Mesenchymal stem cell (in vitro differentiated cells and primary cell): ENCODE measurements at regions not wholly inside any gene's neighbourhood (a gene's known extent, or its start where the extent isn't known, plus 50 kb on each side); places are given as distances from the start of the nearest gene placed in this dataset.
A peak's percentile ranks its signal among the peaks of the same experiment; 100 is the strongest.

ENCODE experiments used
- DNase-seq: peaks from one replicate; pipeline ENCODE4 v3.0.0-alpha.2; 2013
- H2AFZ ChIP-seq: one replicate; pipeline ENCODE4 v1.6.1; 2013; ENCODE audit warnings: low read depth, mild to moderate bottlenecking, control low read depth, inconsistent platforms, low read length, moderate library complexity
- H2AK5ac ChIP-seq: 2 replicates; pipeline ENCODE4 v1.6.1; 2013; ENCODE audit warnings: low read length, moderate library complexity, mild to moderate bottlenecking, inconsistent platforms; ENCODE audit not compliant: severe bottlenecking
- H2BK120ac ChIP-seq: one replicate; pipeline ENCODE4 v1.6.1; 2013; ENCODE audit warnings: low read depth, mild to moderate bottlenecking, inconsistent platforms, low read length, moderate library complexity
- H2BK12ac ChIP-seq, 2 experiments: one replicate each; pipeline ENCODE4 v1.6.1; 2013; ENCODE audit warnings: inconsistent platforms in 2 of 2, low read length in 2 of 2, mild to moderate bottlenecking in 2 of 2, moderate library complexity in 2 of 2, control low read depth in 1 of 2
- H2BK15ac ChIP-seq: one replicate; pipeline ENCODE4 v1.6.1; 2013; ENCODE audit warnings: mild to moderate bottlenecking, low read depth, inconsistent platforms; ENCODE audit not compliant: poor library complexity, severe bottlenecking
- H2BK5ac ChIP-seq: 2 replicates; pipeline ENCODE4 v1.6.1; 2013; ENCODE audit warnings: low read depth, mild to moderate bottlenecking, low read length, control low read depth, inconsistent platforms; ENCODE audit not compliant: poor library complexity, severe bottlenecking
- H3K14ac ChIP-seq, 2 experiments: one replicate each; pipeline ENCODE4 v1.6.1; 2013; ENCODE audit warnings: inconsistent platforms in 2 of 2, low read length in 2 of 2, control low read depth in 1 of 2, mild to moderate bottlenecking in 1 of 2, moderate library complexity in 1 of 2
- H3K18ac ChIP-seq, 2 experiments: one replicate each; pipeline ENCODE4 v1.6.1; 2013; ENCODE audit warnings: inconsistent platforms in 2 of 2, low read length in 2 of 2, control low read depth in 1 of 2, low read depth in 1 of 2, mild to moderate bottlenecking in 1 of 2
- H3K23ac ChIP-seq, 2 experiments: one replicate each; pipeline ENCODE4 v1.6.1; 2013; ENCODE audit warnings: inconsistent platforms in 2 of 2, low read length in 2 of 2, mild to moderate bottlenecking in 2 of 2, moderate library complexity in 2 of 2, control low read depth in 1 of 2
- H3K27ac ChIP-seq: 2 replicates; pipeline ENCODE4 v1.5.1; 2013; ENCODE audit warnings: mild to moderate bottlenecking, moderate library complexity, low read length, control low read depth, inconsistent platforms; ENCODE audit not compliant: poor library complexity, severe bottlenecking
- H3K27me3 ChIP-seq, 2 experiments: 2 replicates each; pipeline versions ENCODE4 v1.6.1 to v1.7.0; 2013; ENCODE audit warnings: low read length in 2 of 2, mild to moderate bottlenecking in 2 of 2, moderate library complexity in 2 of 2, control low read depth in 1 of 2, inconsistent platforms in 1 of 2; ENCODE audit not compliant: control insufficient read depth in 1 of 2, insufficient read depth in 1 of 2
- H3K36me3 ChIP-seq, 2 experiments: 2 replicates each; pipeline versions ENCODE4 v1.6.1 to v1.7.0; 2013; ENCODE audit warnings: low read length in 2 of 2, control low read depth in 1 of 2, inconsistent platforms in 1 of 2, low read depth in 1 of 2, mild to moderate bottlenecking in 1 of 2; ENCODE audit not compliant: insufficient read depth in 2 of 2, control insufficient read depth in 1 of 2
- H3K4ac ChIP-seq, 2 experiments: one replicate each; pipeline ENCODE4 v1.6.1; 2013; ENCODE audit warnings: inconsistent platforms in 2 of 2, low read length in 2 of 2, mild to moderate bottlenecking in 2 of 2, moderate library complexity in 2 of 2, control low read depth in 1 of 2, low read depth in 1 of 2
- H3K4me1 ChIP-seq: 2 replicates; pipeline ENCODE4 v1.6.1; 2013; ENCODE audit warnings: low read depth, low read length, control low read depth; ENCODE audit not compliant: control insufficient read depth, insufficient read depth
- H3K4me2 ChIP-seq: 2 replicates; pipeline ENCODE4 v1.6.1; 2013; ENCODE audit warnings: low read length, mild to moderate bottlenecking, inconsistent platforms; ENCODE audit not compliant: poor library complexity, severe bottlenecking
- H3K4me3 ChIP-seq, 2 experiments: 2 replicates each; pipeline versions ENCODE4 v1.5.1 to v1.7.0; 2013; ENCODE audit warnings: low read length in 2 of 2, mild to moderate bottlenecking in 2 of 2, control low read depth in 1 of 2, low read depth in 1 of 2; ENCODE audit not compliant: insufficient read depth in 1 of 2
- H3K79me1 ChIP-seq: replicated peaks from 2 replicates; pipeline ENCODE4 v1.6.1; 2013; ENCODE audit warnings: mild to moderate bottlenecking, control low read depth, low read length, inconsistent platforms; ENCODE audit not compliant: poor library complexity, severe bottlenecking
- H3K9ac ChIP-seq: 2 replicates; pipeline ENCODE4 v1.7.0; 2013; ENCODE audit warnings: mild to moderate bottlenecking, low read length, moderate library complexity
- H3K9me3 ChIP-seq: 2 replicates; pipeline ENCODE4 v1.7.0; 2013; ENCODE audit warnings: mild to moderate bottlenecking, low read length; ENCODE audit not compliant: control insufficient read depth
- H4K8ac ChIP-seq: one replicate; pipeline ENCODE4 v1.6.1; 2013; ENCODE audit warnings: inconsistent platforms, mild to moderate bottlenecking, low read length, moderate library complexity
- H4K91ac ChIP-seq: one replicate; pipeline ENCODE4 v1.6.1; 2013; ENCODE audit warnings: mild to moderate bottlenecking, low read length, inconsistent platforms
- WGBS: methylation state at CpG from one replicate; pipeline ENCODE4 v1.1.7; 2013; ENCODE audit warnings: mixed read lengths; 5-methylcytosine and 5-hydroxymethylcytosine counted together

DNA sequence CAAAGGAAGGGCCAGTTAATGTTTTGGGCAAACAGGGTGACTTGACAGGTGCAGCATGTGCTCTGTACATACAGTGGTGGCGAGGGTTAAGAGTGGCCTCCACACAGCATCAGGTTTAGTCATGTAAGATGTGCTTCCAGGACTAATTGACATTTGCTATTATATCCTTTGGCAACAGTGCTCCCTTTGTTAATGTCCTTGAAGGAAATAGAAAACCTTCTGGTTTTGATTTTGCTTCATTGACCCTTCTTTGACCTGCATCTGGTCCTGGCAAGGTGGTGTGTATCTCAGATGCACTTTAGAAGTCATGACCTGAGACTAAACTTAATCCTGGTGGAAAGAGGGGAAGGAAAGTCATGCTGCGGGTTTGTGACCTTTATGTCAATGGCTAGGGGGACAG is 440.0 kb downstream of the ENC1 start:
- no peak overlapping the region for H3K4ac ChIP-seq
- H4K91ac ChIP-seq, result no peak overlapping the region
- no peak overlapping the region for H2AFZ ChIP-seq
- H3K18ac ChIP-seq, result no peak overlapping the region
- H2BK15ac ChIP-seq, result no peak overlapping the region
- peaks cover 12% of the 10 kb centered on the region for H3K4me1 ChIP-seq
- no peak overlapping the region for H3K27ac ChIP-seq
- H3K4me2 ChIP-seq, result no peak overlapping the region
- peak overlapping the region; percentile 65 for H2AK5ac ChIP-seq
- H3K14ac ChIP-seq, result no peak overlapping the region
- no peak overlapping the region for H2BK12ac ChIP-seq
- H3K36me3 ChIP-seq, result no peaks in the 10 kb centered on the region
- no peaks in the 10 kb centered on the region for H3K79me1 ChIP-seq
- no peak overlapping the region for H2BK120ac ChIP-seq
- H2BK5ac ChIP-seq, result no peak overlapping the region
- H3K9me3 ChIP-seq, result no peaks in the 10 kb centered on the region
- no peak overlapping the region for H4K8ac ChIP-seq
- H3K23ac ChIP-seq, result no peak overlapping the region
- no peak overlapping the region for H3K4me3 ChIP-seq
- whole genome bisulfite sequencing, result 74% methylated on average over 2 of the region's 2 CpGs
- DNase-seq, result no peak
- H3K9ac ChIP-seq, result no peak overlapping the region
- no peaks in the 10 kb centered on the region for H3K27me3 ChIP-seq

DNA sequence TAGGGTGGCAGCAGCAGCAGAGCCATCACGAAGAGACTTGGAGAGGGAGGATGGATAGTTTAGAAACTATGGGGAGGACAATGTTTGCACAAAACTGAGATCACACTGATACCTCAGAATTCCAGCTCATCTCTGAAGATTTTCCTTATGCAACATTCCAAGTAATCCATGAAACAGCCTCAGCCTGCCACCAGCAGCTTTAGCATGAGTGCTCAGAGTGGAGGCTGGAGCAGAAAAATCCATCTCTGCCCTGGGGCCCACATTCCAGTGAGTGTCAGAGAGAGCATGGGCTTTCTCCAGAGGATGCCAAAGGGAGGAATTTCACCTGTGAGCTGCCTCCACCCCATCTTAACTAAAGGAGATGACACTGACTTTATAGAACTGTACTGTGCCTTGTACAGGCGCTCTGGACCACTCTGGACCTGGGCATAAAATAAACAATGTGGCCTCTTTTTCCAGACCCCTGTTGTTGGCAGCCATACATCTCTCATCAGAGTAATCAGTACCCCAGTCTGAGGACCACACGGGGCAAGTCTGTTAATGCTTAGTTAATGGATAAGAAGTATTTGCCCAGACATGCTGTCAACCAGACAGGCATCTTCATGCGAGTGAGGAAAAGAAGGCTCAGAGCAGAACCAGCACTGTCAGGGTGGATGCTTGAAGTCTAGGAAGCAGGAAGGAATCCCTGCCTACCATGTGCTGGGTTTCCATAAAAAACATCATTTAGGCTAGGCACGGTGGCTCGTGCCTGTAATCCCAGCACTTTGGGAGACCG is 440.9 kb downstream of the ENC1 start:
- Histone ChIP-seq H3K23ac (no peak overlapping the region), H3K79me1 (no peaks in the 10 kb centered on the region), H2AFZ (no peak overlapping the region), H2BK5ac (no peak overlapping the region), H2BK120ac (no peak overlapping the region), H2AK5ac (no peak overlapping the region), H3K14ac (peak overlapping the region in 1 of 2 experiments; percentile 58), H3K27me3 (no peaks in the 10 kb centered on the region), H2BK12ac (peak overlapping the region in 1 of 2 experiments; percentile 56), H3K4me2 (no peak overlapping the region), H4K91ac (peak overlapping the region; percentile 60), H3K4ac (no peak overlapping the region), H3K18ac (no peak overlapping the region), H3K4me1 (peaks cover 12% of the 10 kb centered on the region), H3K4me3 (no peak overlapping the region), H4K8ac (peak overlapping the region; percentile 38), H2BK15ac (no peak overlapping the region), H3K27ac (peak overlapping the region; percentile 13), H3K9me3 (no peaks in the 10 kb centered on the region), H3K36me3 (no peaks in the 10 kb centered on the region), H3K9ac (no peak overlapping the region)
- peak; percentile 54 for DNase-seq
- WGBS, result 96% methylated on average over 6 of the region's 7 CpGs

DNA sequence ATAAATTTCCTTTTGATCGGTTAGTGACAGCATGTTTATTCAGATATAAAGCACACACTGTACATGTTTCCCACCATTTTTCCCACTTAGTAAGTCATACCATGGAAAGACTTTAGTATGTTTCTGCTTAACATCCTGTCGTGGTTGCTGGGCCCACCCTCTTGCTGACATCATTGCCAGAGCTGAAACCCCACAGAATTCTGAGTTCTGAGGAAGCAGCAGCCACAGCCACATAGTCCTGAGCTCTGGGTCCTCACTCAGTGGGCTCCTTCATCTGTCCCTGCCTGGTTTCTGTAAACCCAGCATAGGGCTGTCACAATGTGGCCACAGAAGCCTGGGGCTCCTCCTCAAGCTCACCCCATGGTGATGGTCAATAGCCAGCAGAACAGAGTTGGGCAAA is 441.5 kb downstream of the ENC1 start:
- H2BK15ac ChIP-seq, result no peak overlapping the region
- H2BK120ac ChIP-seq, result no peak overlapping the region
- no peak overlapping the region for H3K4me3 ChIP-seq
- H3K4me2 ChIP-seq, result no peak overlapping the region
- no peak overlapping the region for H3K14ac ChIP-seq
- no peak overlapping the region for H3K23ac ChIP-seq
- peak overlapping the region; percentile 60 for H4K91ac ChIP-seq
- H3K27ac ChIP-seq, result peak overlapping the region; percentile 13
- H3K36me3 ChIP-seq, result no peaks in the 10 kb centered on the region
- H3K4ac ChIP-seq, result no peak overlapping the region
- H3K27me3 ChIP-seq, result no peaks in the 10 kb centered on the region
- H3K79me1 ChIP-seq, result no peaks in the 10 kb centered on the region
- no peak overlapping the region for H2AFZ ChIP-seq
- 54% methylated on average over 2 of the region's 2 CpGs for WGBS
- H3K18ac ChIP-seq, result no peak overlapping the region
- peak; percentile 60 for DNase-seq
- H2BK12ac ChIP-seq, result no peak overlapping the region
- H4K8ac ChIP-seq, result peak overlapping the region; percentile 38
- no peak overlapping the region for H3K9ac ChIP-seq
- no peaks in the 10 kb centered on the region for H3K9me3 ChIP-seq
- H2AK5ac ChIP-seq, result peak overlapping the region; percentile 30
- H3K4me1 ChIP-seq, result peaks cover 12% of the 10 kb centered on the region
- H2BK5ac ChIP-seq, result no peak overlapping the region

DNA sequence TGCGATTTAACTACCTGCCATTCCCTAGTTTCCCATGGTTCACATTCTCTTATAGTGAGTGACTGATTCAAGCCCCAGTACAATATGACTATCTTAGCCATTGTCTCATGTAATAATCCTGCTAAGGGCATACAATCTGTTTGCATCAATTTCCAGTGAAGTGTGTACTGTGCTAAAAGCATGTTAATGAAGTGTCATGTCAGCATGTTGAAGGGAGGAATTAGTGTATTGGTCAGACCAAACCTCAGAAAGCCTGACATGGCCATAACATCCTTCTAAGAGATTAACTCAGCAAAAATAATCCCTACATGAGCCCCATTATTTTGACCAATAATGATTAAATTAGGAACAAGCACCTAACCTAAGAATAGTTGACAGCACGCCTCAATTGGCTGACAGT is 442.4 kb downstream of the ENC1 start:
- Histone ChIP-seq H2BK5ac (no peak overlapping the region), H3K27ac (no peak overlapping the region), H3K36me3 (no peaks in the 10 kb centered on the region), H3K9me3 (no peaks in the 10 kb centered on the region), H2BK12ac (no peak overlapping the region), H2AK5ac (no peak overlapping the region), H3K27me3 (no peaks in the 10 kb centered on the region), H3K4me3 (no peak overlapping the region), H2BK120ac (no peak overlapping the region), H3K4me1 (peaks cover 12% of the 10 kb centered on the region), H4K91ac (no peak overlapping the region), H3K23ac (no peak overlapping the region), H2BK15ac (no peak overlapping the region), H3K9ac (no peak overlapping the region), H3K14ac (no peak overlapping the region), H3K4me2 (no peak overlapping the region), H3K79me1 (no peaks in the 10 kb centered on the region), H3K18ac (no peak overlapping the region), H3K4ac (no peak overlapping the region), H2AFZ (no peak overlapping the region), H4K8ac (no peak overlapping the region)
- WGBS, result 92% methylated on average over 2 of the region's 2 CpGs
- DNase-seq, result no peak
